Mucosa of gallbladder (tissue), 1 donor: ENCODE measurements at regions not wholly inside any gene's neighbourhood (a gene's known extent, or its start where the extent isn't known, plus 50 kb on each side); places are given as distances from the start of the nearest gene placed in this dataset.

Experiments
- DNase-seq: peaks from one replicate; pipeline ENCODE4 v3.0.0-alpha.2; 2020; ENCODE audit warnings: low spot score
- donor health status: DM: no; HTN: no; CAD: no.

GRCh38 chr20:55269913-55270312 lies 735.4 kb downstream of the CBLN4 start:
- no peak for DNase-seq

- DNase-seq: no peak
Observed at GRCh38 chr20:55266361-55266760, 739.0 kb downstream of the CBLN4 start.

- no peak for DNase-seq
Observed at GRCh38 chr20:55264703-55265239, 740.5 kb downstream of the CBLN4 start.

- DNase-seq: no peak
Observed at GRCh38 chr20:55258559-55258958, 746.8 kb downstream of the CBLN4 start.

- no peak for DNase-seq
Observed at GRCh38 chr20:55255016-55255415, 750.3 kb downstream of the CBLN4 start.

DNA sequence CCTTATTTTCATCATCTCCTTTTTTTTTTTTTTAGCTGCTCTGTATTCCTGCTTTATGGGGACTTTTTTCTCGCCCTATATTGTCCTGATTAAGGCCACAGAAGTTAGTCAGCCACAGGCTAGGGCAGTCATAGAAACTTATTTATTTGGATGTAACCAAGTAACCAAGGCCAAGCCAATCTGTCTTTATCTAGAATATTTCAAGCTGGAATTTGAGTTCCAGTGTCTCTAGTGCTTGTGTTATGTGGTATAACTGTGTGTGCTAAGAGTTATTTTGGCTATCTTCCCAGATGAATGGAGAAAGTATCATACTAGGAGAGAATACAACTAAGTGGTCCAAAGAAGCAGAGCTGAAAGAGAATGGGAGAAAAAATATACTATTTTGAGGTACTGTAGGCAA lies 751.5 kb downstream of the CBLN4 start:
- no peak for DNase-seq

DNA sequence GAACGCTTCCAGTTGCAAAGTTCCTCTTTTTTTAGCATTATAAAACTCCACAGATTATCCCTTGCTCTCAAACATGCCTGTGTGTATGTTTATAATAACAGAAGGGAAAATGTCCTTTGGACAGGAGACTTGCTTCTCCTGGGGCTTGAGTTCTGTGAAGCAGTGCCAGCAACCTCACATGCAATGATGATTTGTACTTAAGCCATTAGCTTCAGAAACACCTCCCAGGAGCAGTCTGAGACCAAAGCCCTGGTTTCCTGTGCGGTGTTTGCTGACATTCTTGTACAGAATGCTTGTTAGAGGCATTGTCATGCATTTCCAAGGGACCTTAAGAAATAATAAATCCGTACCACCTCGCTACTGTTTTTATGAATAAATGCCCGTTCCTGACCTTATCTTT lies 752.8 kb downstream of the CBLN4 start:
- no peak for DNase-seq

GRCh38 chr20:55251170-55251569 lies 754.1 kb downstream of the CBLN4 start:
- DNase-seq: no peak

DNA sequence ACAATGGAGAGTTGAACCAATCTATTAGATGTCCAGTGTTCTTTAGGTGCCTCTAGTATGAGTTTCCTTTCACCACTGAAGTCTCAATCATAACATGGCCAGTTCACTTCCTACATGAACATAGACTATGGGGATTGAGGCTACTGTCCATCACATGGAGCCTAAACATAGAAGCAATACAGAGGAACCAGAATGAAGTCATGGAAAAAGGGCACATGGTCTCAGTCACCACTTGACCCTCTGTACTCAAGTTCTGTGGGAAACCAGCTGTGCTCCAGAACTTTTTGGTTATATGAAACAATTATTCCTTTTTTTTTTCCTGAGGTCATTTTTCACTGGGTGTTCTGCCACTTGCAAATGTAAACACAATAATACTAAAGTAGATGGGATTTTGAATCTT lies 762.5 kb downstream of the CBLN4 start:
- no peak for DNase-seq

DNA sequence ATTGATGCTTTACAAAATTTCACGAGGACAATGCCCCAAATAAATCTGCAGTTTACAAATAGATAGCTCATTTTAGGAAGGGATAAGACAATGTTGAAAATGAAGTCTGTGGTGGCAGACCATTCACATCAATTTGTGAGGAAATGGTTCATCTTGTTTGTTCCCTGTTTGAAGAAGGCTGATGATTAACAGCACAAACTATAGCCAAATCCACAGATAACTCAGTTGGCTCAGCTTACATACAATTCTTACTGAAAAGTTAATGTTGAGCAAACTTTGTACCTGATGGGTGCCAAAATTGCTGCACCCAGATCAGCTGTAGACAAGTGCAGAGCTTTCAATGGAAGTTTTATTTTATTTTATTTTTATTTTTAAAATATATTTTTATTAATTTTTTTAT lies 763.9 kb downstream of the DOK5 start:
- DNase-seq: no peak

GRCh38 chr20:55232647-55233046 lies 757.3 kb downstream of the DOK5 start:
- DNase-seq: no peak

DNA sequence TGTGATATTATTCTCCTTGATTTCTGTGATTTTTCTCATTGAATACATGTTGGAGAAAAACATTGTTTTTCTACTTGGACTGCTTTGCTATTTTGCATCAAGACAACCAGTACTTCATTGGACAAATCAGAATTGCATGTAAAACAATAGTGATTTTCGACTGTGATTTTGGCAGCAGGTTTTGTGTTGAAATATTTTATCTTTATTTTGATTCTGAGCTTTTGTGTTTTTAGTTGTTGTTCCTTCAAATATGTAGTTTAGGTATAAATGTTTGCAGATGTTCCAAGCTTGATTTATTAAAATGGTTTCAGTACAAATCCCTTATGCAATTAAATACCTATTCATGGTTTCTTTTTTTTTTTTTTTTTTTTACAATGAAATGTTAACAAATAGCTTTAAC lies 754.1 kb downstream of the DOK5 start:
- DNase-seq: no peak

DNA sequence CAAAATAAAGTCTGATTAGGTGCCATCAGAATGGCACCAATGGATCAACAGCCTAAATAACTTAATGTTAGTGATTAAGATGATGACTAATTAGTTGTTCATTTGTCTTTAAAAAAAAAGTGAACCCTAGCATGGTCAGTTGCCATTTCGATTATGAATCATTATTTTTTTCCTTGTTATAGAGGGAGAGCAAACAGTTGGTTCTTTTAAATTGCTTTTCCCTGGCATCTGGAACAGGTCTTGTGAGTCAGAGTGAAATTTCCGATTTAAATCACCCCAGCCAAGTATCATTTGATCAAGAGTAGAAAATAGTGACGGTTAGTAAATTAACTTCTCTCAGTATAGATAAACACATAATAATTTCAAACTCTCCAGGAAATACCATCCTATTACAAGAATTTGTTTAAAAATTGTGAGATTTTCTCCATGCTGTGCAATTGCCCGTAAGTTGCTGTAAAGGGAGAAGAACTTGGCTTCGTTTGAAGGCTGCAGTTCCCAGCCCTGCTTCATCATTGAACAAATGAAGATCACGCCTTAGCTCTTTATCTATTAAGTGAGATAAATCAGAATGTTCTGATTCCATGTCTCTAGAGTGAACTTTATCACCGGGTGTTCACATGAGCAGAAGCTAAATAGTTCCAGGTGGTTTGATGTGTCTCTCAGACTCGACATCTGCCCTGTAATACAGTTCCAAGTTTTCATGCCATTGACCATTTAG lies 741.3 kb downstream of the DOK5 start:
- no peak for DNase-seq

DNA sequence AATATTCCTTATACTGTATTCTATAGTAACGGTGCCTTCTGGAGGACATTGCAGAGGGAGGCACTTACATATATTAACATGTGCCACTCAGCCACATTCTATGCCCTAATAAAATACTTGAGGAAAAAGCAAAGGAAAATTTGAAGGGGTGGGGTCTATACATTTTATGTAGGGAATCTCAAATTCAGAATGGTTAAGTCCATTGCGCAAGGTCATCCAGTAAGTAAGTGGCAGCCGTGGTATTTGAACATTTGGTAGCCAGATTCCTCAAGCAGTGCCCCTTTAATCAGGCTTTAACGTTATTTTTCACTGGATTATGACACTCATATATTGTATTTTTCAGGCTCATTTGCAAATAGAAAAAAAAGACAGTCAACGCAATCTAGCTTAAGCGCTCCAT lies 738.3 kb downstream of the DOK5 start:
- DNase-seq: no peak

- DNase-seq: no peak
Observed at GRCh38 chr20:55211481-55211880, 736.1 kb downstream of the DOK5 start.

DNA sequence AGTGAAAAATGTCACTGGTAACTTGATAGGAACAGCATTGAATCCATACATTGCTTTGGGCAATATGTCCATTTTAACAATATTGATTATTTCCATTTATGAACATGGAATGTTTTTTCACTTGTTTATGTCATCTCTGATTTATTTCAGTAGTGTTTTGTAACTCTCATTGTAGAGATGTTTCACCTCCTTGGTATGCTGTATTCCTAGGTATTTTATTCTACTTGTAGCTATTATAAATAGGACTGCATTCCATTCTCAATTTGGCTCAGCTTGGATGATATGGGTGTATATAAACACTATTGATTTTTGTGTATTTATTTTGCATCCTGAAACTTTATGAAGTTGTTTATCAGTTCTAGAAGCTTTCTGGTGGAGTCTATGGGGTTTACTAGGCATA lies 730.3 kb downstream of the DOK5 start:
- DNase-seq: no peak

DNA sequence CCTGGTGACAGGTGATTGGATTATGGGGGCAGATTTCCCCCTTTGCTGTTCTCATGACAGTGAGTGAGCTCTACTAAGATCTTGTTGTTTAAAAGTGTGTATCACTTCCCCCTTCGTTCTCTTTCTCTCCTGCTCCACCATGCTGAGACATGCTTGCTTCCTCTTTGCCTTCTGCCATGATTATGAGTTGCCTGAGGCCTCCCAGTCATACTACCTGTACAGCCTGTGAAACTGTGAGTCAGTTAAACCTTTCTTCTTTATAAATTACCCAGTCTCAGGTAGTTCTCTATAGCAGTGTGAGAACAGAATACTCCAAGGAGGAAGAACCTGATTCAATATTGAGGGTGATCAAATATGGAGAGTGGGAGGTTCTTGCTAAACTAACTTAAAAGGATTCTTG lies 724.9 kb downstream of the DOK5 start:
- no peak for DNase-seq

DNA sequence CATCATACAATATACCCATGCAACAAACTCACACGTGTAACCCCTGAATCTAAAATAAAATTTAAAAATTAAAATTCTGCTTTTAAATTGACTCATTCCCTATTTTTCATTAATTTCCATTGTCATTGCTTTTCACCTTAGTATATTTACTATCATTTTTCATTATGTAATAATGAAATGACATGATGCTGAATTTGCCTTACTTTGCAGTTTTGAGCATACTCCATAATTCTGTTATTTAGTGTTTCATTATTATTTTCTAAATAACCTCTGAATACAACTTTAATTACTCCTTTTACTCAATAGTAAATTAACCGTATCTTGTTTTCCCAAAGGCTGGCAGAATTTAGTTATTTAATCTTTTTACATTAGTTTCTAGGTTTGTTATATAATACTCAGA lies 719.6 kb downstream of the DOK5 start:
- no peak for DNase-seq

DNA sequence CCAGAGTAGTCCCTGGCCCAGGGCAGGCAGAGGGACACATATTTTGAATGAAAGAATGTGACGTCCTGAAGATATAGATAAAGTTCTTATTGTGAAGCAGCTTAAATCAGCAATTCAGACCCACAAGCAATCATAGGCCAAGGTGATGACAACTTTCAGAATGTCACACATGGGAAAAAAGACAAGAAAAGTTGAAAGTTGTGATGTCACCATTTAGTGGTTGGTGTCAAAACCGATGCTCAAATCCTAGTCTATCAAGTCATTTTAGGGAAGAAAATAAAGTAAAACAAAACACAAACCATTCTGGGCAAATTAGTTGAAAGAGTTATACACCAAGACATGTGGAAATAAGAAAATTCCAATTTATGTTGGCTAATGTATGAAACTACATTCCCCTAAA lies 710.8 kb downstream of the DOK5 start:
- no peak for DNase-seq

- DNase-seq: no peak
Observed at GRCh38 chr20:55175081-55175480, 699.7 kb downstream of the DOK5 start.

GRCh38 chr20:55174635-55175034 lies 699.2 kb downstream of the DOK5 start:
- DNase-seq: no peak

- DNase-seq: no peak
Observed at GRCh38 chr20:55174172-55174571, 698.8 kb downstream of the DOK5 start.

DNA sequence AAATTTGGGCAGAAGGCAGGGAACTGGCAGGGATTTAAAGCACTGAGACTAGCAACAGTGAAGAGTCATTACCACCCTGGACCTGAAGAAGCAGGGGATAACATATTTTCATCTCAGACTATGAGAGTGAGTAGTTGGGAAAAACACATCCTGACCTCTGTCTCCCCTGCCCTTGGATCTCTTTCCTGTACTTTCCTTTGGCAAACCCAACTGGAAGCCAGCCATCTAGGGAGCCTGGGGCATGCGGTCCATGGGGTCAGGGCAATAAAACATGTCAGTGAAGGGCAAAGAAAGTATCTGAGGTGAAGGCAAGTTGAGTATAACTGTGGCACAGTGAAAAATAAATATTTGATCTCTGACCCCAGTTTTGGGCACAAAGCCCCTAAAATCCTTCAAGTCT lies 698.2 kb downstream of the DOK5 start:
- no peak for DNase-seq
